HL-60 (cell line): ENCODE measurements at regions not wholly inside any gene's neighbourhood (a gene's known extent, or its start where the extent isn't known, plus 50 kb on each side); places are given as distances from the start of the nearest gene placed in this dataset.

Experiments
- GABPA ChIP-seq: IDR thresholded peaks from 2 replicates; pipeline ENCODE4 v1.6.1; 2012; ENCODE audit warnings: low read depth
- POLR2AphosphoS5 ChIP-seq: IDR thresholded peaks from 2 replicates; pipeline ENCODE4 v1.6.1; 2012; ENCODE audit warnings: low read depth
- TF ChIP-seq, protein P1 (sequence below): IDR thresholded peaks from one replicate; pipeline ENCODE4 v1.5.1; 2011; ENCODE audit warnings: low read length, control low read depth, inconsistent platforms; ENCODE audit not compliant: insufficient read depth
- TF ChIP-seq, protein P2 (sequence below): IDR thresholded peaks from 2 replicates; pipeline ENCODE4 v1.6.1; 2012; ENCODE audit warnings: low read depth; ENCODE audit not compliant: insufficient replicate concordance

DNA sequence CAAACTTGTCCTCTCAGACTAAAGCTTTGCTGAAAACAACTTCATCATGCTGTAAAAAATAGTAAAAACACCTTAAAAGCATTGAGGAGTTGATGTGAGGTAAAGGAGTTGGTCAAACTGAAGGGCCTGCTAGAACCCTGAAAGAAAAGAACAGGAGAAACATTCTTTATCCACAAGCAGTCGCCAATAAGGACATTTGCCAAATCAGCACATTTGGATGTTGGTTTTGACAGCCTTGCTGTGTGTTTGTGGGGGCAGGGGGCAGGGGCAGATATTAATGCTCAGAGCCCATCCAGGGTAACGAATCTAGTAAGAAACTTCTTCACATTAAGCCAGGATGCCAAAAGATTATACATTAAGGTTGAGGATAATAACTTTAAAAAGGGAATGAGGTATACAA lies 399.9 kb upstream of the ZFHX3 start:
- TF ChIP-seq, protein P1, sequence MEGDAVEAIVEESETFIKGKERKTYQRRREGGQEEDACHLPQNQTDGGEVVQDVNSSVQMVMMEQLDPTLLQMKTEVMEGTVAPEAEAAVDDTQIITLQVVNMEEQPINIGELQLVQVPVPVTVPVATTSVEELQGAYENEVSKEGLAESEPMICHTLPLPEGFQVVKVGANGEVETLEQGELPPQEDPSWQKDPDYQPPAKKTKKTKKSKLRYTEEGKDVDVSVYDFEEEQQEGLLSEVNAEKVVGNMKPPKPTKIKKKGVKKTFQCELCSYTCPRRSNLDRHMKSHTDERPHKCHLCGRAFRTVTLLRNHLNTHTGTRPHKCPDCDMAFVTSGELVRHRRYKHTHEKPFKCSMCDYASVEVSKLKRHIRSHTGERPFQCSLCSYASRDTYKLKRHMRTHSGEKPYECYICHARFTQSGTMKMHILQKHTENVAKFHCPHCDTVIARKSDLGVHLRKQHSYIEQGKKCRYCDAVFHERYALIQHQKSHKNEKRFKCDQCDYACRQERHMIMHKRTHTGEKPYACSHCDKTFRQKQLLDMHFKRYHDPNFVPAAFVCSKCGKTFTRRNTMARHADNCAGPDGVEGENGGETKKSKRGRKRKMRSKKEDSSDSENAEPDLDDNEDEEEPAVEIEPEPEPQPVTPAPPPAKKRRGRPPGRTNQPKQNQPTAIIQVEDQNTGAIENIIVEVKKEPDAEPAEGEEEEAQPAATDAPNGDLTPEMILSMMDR = no peak
- TF ChIP-seq POLR2AphosphoS5 = no peak
- TF ChIP-seq, protein P2, sequence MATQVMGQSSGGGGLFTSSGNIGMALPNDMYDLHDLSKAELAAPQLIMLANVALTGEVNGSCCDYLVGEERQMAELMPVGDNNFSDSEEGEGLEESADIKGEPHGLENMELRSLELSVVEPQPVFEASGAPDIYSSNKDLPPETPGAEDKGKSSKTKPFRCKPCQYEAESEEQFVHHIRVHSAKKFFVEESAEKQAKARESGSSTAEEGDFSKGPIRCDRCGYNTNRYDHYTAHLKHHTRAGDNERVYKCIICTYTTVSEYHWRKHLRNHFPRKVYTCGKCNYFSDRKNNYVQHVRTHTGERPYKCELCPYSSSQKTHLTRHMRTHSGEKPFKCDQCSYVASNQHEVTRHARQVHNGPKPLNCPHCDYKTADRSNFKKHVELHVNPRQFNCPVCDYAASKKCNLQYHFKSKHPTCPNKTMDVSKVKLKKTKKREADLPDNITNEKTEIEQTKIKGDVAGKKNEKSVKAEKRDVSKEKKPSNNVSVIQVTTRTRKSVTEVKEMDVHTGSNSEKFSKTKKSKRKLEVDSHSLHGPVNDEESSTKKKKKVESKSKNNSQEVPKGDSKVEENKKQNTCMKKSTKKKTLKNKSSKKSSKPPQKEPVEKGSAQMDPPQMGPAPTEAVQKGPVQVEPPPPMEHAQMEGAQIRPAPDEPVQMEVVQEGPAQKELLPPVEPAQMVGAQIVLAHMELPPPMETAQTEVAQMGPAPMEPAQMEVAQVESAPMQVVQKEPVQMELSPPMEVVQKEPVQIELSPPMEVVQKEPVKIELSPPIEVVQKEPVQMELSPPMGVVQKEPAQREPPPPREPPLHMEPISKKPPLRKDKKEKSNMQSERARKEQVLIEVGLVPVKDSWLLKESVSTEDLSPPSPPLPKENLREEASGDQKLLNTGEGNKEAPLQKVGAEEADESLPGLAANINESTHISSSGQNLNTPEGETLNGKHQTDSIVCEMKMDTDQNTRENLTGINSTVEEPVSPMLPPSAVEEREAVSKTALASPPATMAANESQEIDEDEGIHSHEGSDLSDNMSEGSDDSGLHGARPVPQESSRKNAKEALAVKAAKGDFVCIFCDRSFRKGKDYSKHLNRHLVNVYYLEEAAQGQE = no peak
- no peak for TF ChIP-seq GABPA
